PC-9 (cell line): ENCODE measurements at regions not wholly inside any gene's neighbourhood (a gene's known extent, or its start where the extent isn't known, plus 50 kb on each side); places are given as distances from the start of the nearest gene placed in this dataset.

Experiments
- BruUV-seq: library from RNA; stranded (reverse); fragments of 400-500 nt; replicated peaks from 2 replicates; lab custom pipeline; 2021; lab: Mats Ljungman, UMichigan
- CTCF ChIA-PET: fragments of 300-600 bp; sonication (Branson Sonifier 250); formaldehyde crosslinking; loops from one replicate; lab custom pipeline; 2022; ENCODE audit warnings: antibody characterized with exemption; lab: Charles Lee
- POLR2A ChIA-PET: fragments of 300-600 bp; sonication (Branson Sonifier 250); formaldehyde crosslinking; loops from one replicate; lab custom pipeline; 2022; ENCODE audit warnings: antibody characterized with exemption; ENCODE audit not compliant: unreplicated experiment; lab: Charles Lee
- DNase-seq, 2 experiments: peaks; one replicate each; pipeline versions ENCODE4 v3.0.0 to v3.0.0-alpha.2; 2015 to 2022; ENCODE audit warnings: mixed read lengths in 1 of 2
- H2AFZ ChIP-seq: fragments of 200-600 bp; sonication (generic); 2 replicates; pipeline ENCODE4 v1.8.1; 2017; ENCODE audit warnings: antibody characterized with exemption
- H3F3A ChIP-seq: fragments of 200-600 bp; sonication (generic); 2 replicates; pipeline ENCODE4 v1.8.1; 2017; ENCODE audit warnings: antibody characterized with exemption, mild to moderate bottlenecking, low read depth; ENCODE audit not compliant: insufficient read depth
- H3K27ac ChIP-seq: fragments of 200-600 bp; sonication (generic); 2 replicates; pipeline ENCODE4 v1.6.1; 2016; ENCODE audit warnings: mixed run types
- H3K27me3 ChIP-seq: fragments of 200-600 bp; sonication (generic); 2 replicates; pipeline ENCODE4 v1.6.1; 2016; ENCODE audit warnings: low read depth, mixed run types; ENCODE audit not compliant: insufficient read depth
- H3K36me3 ChIP-seq: fragments of 200-600 bp; sonication (generic); 2 replicates; pipeline ENCODE4 v1.6.1; 2016; ENCODE audit warnings: low read depth, mixed run types
- H3K4me1 ChIP-seq: fragments of 200-600 bp; sonication (generic); replicated peaks from 2 replicates; pipeline ENCODE4 v1.6.1; 2016; ENCODE audit warnings: mixed run types; ENCODE audit not compliant: insufficient read depth
- H3K4me2 ChIP-seq: fragments of 200-600 bp; sonication (generic); 2 replicates; pipeline ENCODE4 v1.6.1; 2017; ENCODE audit warnings: mixed run types
- H3K4me3 ChIP-seq: fragments of 200-600 bp; sonication (generic); 2 replicates; pipeline ENCODE4 v1.6.1; 2016; ENCODE audit warnings: mixed run types
- H3K79me2 ChIP-seq: fragments of 200-600 bp; sonication (generic); 2 replicates; pipeline ENCODE4 v1.6.1; 2017; ENCODE audit warnings: low read depth, mixed run types
- H3K9me2 ChIP-seq: fragments of 200-600 bp; sonication (generic); 2 replicates; pipeline ENCODE4 v1.8.1; 2017; ENCODE audit warnings: mild to moderate bottlenecking; ENCODE audit not compliant: insufficient read depth
- H3K9me3 ChIP-seq: fragments of 200-600 bp; sonication (generic); 2 replicates; pipeline ENCODE4 v1.8.1; 2016; ENCODE audit warnings: low read depth; ENCODE audit not compliant: insufficient read depth
- H4K20me1 ChIP-seq: fragments of 200-600 bp; sonication (generic); 2 replicates; pipeline ENCODE4 v1.8.1; 2017; ENCODE audit not compliant: insufficient read depth
- CTCF ChIP-seq: fragments of 200-600 bp; sonication (generic); conservative IDR thresholded peaks from 2 replicates; pipeline ENCODE4 v1.6.1; 2017; ENCODE audit warnings: mixed run types, antibody characterized with exemption, mild to moderate bottlenecking, moderate library complexity
- EZH2 ChIP-seq: fragments of 200-600 bp; sonication (generic); IDR thresholded peaks from 2 replicates; pipeline ENCODE4 v1.8.0; 2017; ENCODE audit warnings: antibody characterized with exemption, low read depth
- intact Hi-C: fragments of 100-400 bp; cut with micrococcal nuclease; formaldehyde crosslinking; loops from one replicate; pipeline ENCODE4 v1.10.0; 2022; ENCODE audit not compliant: unreplicated experiment

GRCh38 chr13:64069892-64070291 is 2654.2 kb upstream of the PCDH20 start:
- Histone ChIP-seq H3K79me2 (peaks cover 30% of the 10 kb centered on the region), H3K9me2 (no peaks in the 10 kb centered on the region), H2AFZ (no peak overlapping the region), H4K20me1 (no peaks in the 10 kb centered on the region), H3K9me3 (no peaks in the 10 kb centered on the region), H3K4me3 (no peak overlapping the region), H3F3A (no peaks in the 10 kb centered on the region), H3K4me2 (no peak overlapping the region), H3K27me3 (no peaks in the 10 kb centered on the region), H3K36me3 (no peaks in the 10 kb centered on the region), H3K4me1 (peaks cover 19% of the 10 kb centered on the region), H3K27ac (no peak overlapping the region)
- CTCF ChIA-PET: no interaction called here
- intact Hi-C loops: no loop called here
- TF ChIP-seq EZH2: no peak
- no peak for TF ChIP-seq CTCF
- POLR2A ChIA-PET: no interaction called here
- no TSS peak for BruUV-seq
- DNase-seq: no peak

- Histone ChIP-seq H3K27me3 (no peaks in the 10 kb centered on the region), H3K4me1 (no peaks in the 10 kb centered on the region), H3K36me3 (no peaks in the 10 kb centered on the region), H3F3A (no peaks in the 10 kb centered on the region), H3K4me2 (no peak overlapping the region), H3K9me2 (no peaks in the 10 kb centered on the region), H3K4me3 (no peak overlapping the region), H3K27ac (no peak overlapping the region), H4K20me1 (no peaks in the 10 kb centered on the region), H3K9me3 (no peaks in the 10 kb centered on the region), H2AFZ (no peak overlapping the region), H3K79me2 (peaks cover 4% of the 10 kb centered on the region)
- no TSS peak for BruUV-seq
- ChIA-PET CTCF (no interaction called here), POLR2A (no interaction called here)
- no peak for DNase-seq
- intact Hi-C loops: no loop called here
- TF ChIP-seq EZH2 (no peak), CTCF (no peak)
Observed at GRCh38 chr13:64066711-64067110, 2651.1 kb upstream of the PCDH20 start.

- no peaks in the 10 kb centered on the region for H3K9me3 ChIP-seq
- no peak overlapping the region for H3K4me3 ChIP-seq
- H3K79me2 ChIP-seq: no peaks in the 10 kb centered on the region
- no TSS peak for BruUV-seq
- ChIA-PET POLR2A (interaction anchor here (0.6 kb wide), 1 partner anchor 133 kb away, joined by 3 read pairs; no protein-coding TSS in a partner anchor), CTCF (no interaction called here)
- H3K9me2 ChIP-seq: no peaks in the 10 kb centered on the region
- intact Hi-C loops: no loop called here
- no peaks in the 10 kb centered on the region for H4K20me1 ChIP-seq
- no peaks in the 10 kb centered on the region for H3F3A ChIP-seq
- no peak for TF ChIP-seq CTCF
- no peak for TF ChIP-seq EZH2
- H2AFZ ChIP-seq: no peak overlapping the region
- H3K4me2 ChIP-seq: no peak overlapping the region
- no peak for DNase-seq
- H3K36me3 ChIP-seq: no peaks in the 10 kb centered on the region
- H3K27me3 ChIP-seq: no peaks in the 10 kb centered on the region
- no peaks in the 10 kb centered on the region for H3K4me1 ChIP-seq
- H3K27ac ChIP-seq: no peak overlapping the region
Observed at GRCh38 chr13:64061649-64062048, 2646.0 kb upstream of the PCDH20 start.
